HCT116 (cell line): ENCODE measurements at regions not wholly inside any gene's neighbourhood (a gene's known extent, or its start where the extent isn't known, plus 50 kb on each side); places are given as distances from the start of the nearest gene placed in this dataset.

Experiments used
- ATAC-seq: fragments of 200-7000 bp; cut with Tn5 transposase; 2 replicates; pipeline ENCODE4 v1.9.1; 2020; ENCODE audit warnings: mild to moderate bottlenecking, moderate library complexity
- BruUV-seq: library from RNA; stranded (reverse); fragments of 400-500 nt; replicated peaks from 2 replicates; lab custom pipeline; 2021; lab: Mats Ljungman, UMichigan
- CTCF ChIA-PET: fragments of 300-600 bp; sonication (Branson Sonifier 250); formaldehyde crosslinking; loops from one replicate; lab custom pipeline; 2021; ENCODE audit warnings: antibody characterized with exemption; lab: Charles Lee
- POLR2A ChIA-PET: fragments of 300-600, 350-600 bp; sonication (Branson Sonifier 250); formaldehyde crosslinking; loops from one replicate; lab custom pipeline; 2021; ENCODE audit warnings: antibody characterized with exemption; lab: Charles Lee
- RAD21 ChIA-PET, 2 experiments: fragments of 300-600 bp; sonication (Branson Sonifier 250); formaldehyde crosslinking; loops; one replicate each; lab custom pipeline; 2023; ENCODE audit warnings: low total read pairs in 2 of 2; ENCODE audit not compliant: uncharacterized antibody in 2 of 2, unreplicated experiment in 2 of 2, low non-redundant PET in 1 of 2; lab: Charles Lee
- DNase-seq: peaks from one replicate; pipeline ENCODE4 v3.0.0-alpha.2; 2010; ENCODE audit warnings: low read depth, low spot score
- H2AFZ ChIP-seq: fragments of 200-600 bp; shearing (Covaris generic), sonication (generic); 2 replicates; pipeline ENCODE4 v1.6.1; 2017; ENCODE audit warnings: low read depth, mixed run types, mixed read lengths, antibody characterized with exemption, low read length; ENCODE audit not compliant: poor library complexity, severe bottlenecking
- H3K27ac ChIP-seq: 2 replicates; pipeline ENCODE4 v1.5.1; 2012; ENCODE audit warnings: low read depth, low read length
- H3K27me3 ChIP-seq: fragments of 200-600 bp; sonication (generic); 2 replicates; pipeline ENCODE4 v1.6.1; 2016; ENCODE audit warnings: mixed run types, low read length, mixed read lengths; ENCODE audit not compliant: insufficient read depth
- H3K36me3 ChIP-seq, 2 experiments: fragments of 200-500 bp in 1 of 2; fragments of 200-600 bp in 1 of 2; sonication (Bioruptor generic) in 1 of 2; sonication (generic) in 1 of 2; 2 replicates each; pipeline versions ENCODE4 v1.5.1 to v1.6.1; 2014 to 2016; ENCODE audit warnings: low read length in 2 of 2, inconsistent platforms in 1 of 2, mixed read lengths in 1 of 2, mixed run types in 1 of 2; ENCODE audit not compliant: insufficient read depth in 2 of 2, control insufficient read depth in 1 of 2
- H3K4me1 ChIP-seq, 2 experiments: fragments of 200-600 bp in 1 of 2; sonication (generic) in 1 of 2; 2 replicates each; pipeline versions ENCODE4 v1.5.1 to v1.6.1; 2012 to 2017; ENCODE audit warnings: low read length in 2 of 2, inconsistent platforms in 1 of 2, mild to moderate bottlenecking in 1 of 2, mixed read lengths in 1 of 2, mixed run types in 1 of 2, moderate library complexity in 1 of 2; ENCODE audit not compliant: insufficient read depth in 2 of 2, control insufficient read depth in 1 of 2
- H3K4me2 ChIP-seq: fragments of 200-600 bp; sonication (generic); 2 replicates; pipeline ENCODE4 v1.6.1; 2017; ENCODE audit warnings: mixed run types, low read length, mixed read lengths
- H3K4me3 ChIP-seq, 2 experiments: fragments of 200-600 bp in 1 of 2; sonication (generic) in 1 of 2; replicated peaks in 1 of 2; 2 replicates each; pipeline ENCODE4 v1.5.1; 2011 to 2016; ENCODE audit warnings: low read length in 2 of 2, control low read depth in 1 of 2, low read depth in 1 of 2, mild to moderate bottlenecking in 1 of 2, mixed read lengths in 1 of 2, mixed run types in 1 of 2
- H3K79me2 ChIP-seq: fragments of 200-600 bp; sonication (generic); 2 replicates; pipeline ENCODE4 v1.6.1; 2017; ENCODE audit warnings: mild to moderate bottlenecking, mixed run types, low read length, moderate library complexity, mixed read lengths; ENCODE audit not compliant: insufficient read depth
- H3K9ac ChIP-seq: fragments of 200-600 bp; sonication (generic); 2 replicates; pipeline ENCODE4 v1.6.1; 2016; ENCODE audit warnings: low read length, mixed read lengths
- H3K9me2 ChIP-seq: fragments of 200-600 bp; sonication (generic), shearing (Covaris generic); 2 replicates; pipeline ENCODE4 v1.6.1; 2017; ENCODE audit warnings: mixed run types, mild to moderate bottlenecking, moderate library complexity; ENCODE audit not compliant: insufficient read depth
- H3K9me3 ChIP-seq, 2 experiments: fragments of 200-500 bp in 1 of 2; fragments of 200-600 bp in 1 of 2; sonication (Bioruptor generic) in 1 of 2; sonication (generic) in 1 of 2; 2 replicates each; pipeline ENCODE4 v1.6.1; 2014 to 2017; ENCODE audit warnings: low read length in 2 of 2, mixed read lengths in 2 of 2, inconsistent platforms in 1 of 2, low read depth in 1 of 2, mild to moderate bottlenecking in 1 of 2, mixed run types in 1 of 2, moderate library complexity in 1 of 2; ENCODE audit not compliant: control insufficient read depth in 1 of 2, insufficient read depth in 1 of 2
- H4K20me1 ChIP-seq: fragments of 200-600 bp; sonication (generic), shearing (Covaris generic); 2 replicates; pipeline ENCODE4 v1.6.1; 2017; ENCODE audit warnings: mixed run types, mild to moderate bottlenecking, moderate library complexity; ENCODE audit not compliant: insufficient read depth
- CBX3 ChIP-seq: IDR thresholded peaks from 2 replicates; pipeline ENCODE4 v1.6.1; 2012; ENCODE audit warnings: low read depth
- CEBPB ChIP-seq: IDR thresholded peaks from 2 replicates; pipeline ENCODE4 v1.6.1; 2012; ENCODE audit warnings: low read depth
- EGR1 ChIP-seq: IDR thresholded peaks from 2 replicates; pipeline ENCODE4 v1.6.1; 2012; ENCODE audit warnings: low read depth
- ELF1 ChIP-seq: IDR thresholded peaks from 2 replicates; pipeline ENCODE4 v1.6.1; 2012; ENCODE audit warnings: low read depth, borderline replicate concordance
- EZH2 ChIP-seq: fragments of 200-600 bp; sonication (generic); IDR thresholded peaks from 2 replicates; pipeline ENCODE4 v1.6.1; 2017; ENCODE audit warnings: antibody characterized with exemption, mixed run types
- EZH2phosphoT487 ChIP-seq: fragments of 200-600 bp; IDR thresholded peaks from 2 replicates; pipeline ENCODE4 v1.6.1; 2018; ENCODE audit warnings: antibody characterized with exemption, borderline replicate concordance
- JUND ChIP-seq: IDR thresholded peaks from 2 replicates; pipeline ENCODE4 v1.6.1; 2012
- POLR2A ChIP-seq: IDR thresholded peaks from 2 replicates; pipeline ENCODE4 v1.7.0; 2011; ENCODE audit warnings: borderline replicate concordance; ENCODE audit not compliant: insufficient read depth, insufficient read length; ENCODE audit errors: extremely low read depth
- RAD21 ChIP-seq: IDR thresholded peaks from 2 replicates; pipeline ENCODE4 v1.6.1; 2012; ENCODE audit warnings: low read depth, mild to moderate bottlenecking
- SP1 ChIP-seq: IDR thresholded peaks from 2 replicates; pipeline ENCODE4 v1.6.1; 2012; ENCODE audit warnings: low read depth
- SRF ChIP-seq: IDR thresholded peaks from 2 replicates; pipeline ENCODE4 v1.6.1; 2012; ENCODE audit warnings: low read depth
- TCF7L2 ChIP-seq: IDR thresholded peaks from 2 replicates; pipeline ENCODE4 v1.7.0; 2011; ENCODE audit warnings: borderline replicate concordance, inconsistent platforms; ENCODE audit not compliant: insufficient read depth, insufficient read length; ENCODE audit errors: extremely low read depth
- YY1 ChIP-seq: IDR thresholded peaks from 2 replicates; pipeline ENCODE4 v1.6.1; 2011; ENCODE audit warnings: low read length, low read depth, moderate library complexity, mild to moderate bottlenecking; ENCODE audit not compliant: insufficient replicate concordance; ENCODE audit errors: extremely low read depth
- ZNF274 ChIP-seq: fragments of 200-500 bp; sonication (Bioruptor generic); IDR thresholded peaks from 2 replicates; pipeline ENCODE4 v1.6.1; 2014; ENCODE audit warnings: mild to moderate bottlenecking, low read depth, low read length, inconsistent platforms
- intact Hi-C: fragments of 100-400 bp; cut with micrococcal nuclease; formaldehyde crosslinking; loops from 2 replicates; pipeline ENCODE4 v1.10.0; 2022
- TF ChIP-seq, protein P1 (sequence below): IDR thresholded peaks from 2 replicates; pipeline ENCODE4 v1.6.1; 2012
- TF ChIP-seq, protein P2 (sequence below), 3 experiments: fragments of 200-600 bp in 1 of 3; sonication (generic) in 1 of 3; IDR thresholded peaks in 2 of 3; conservative IDR thresholded peaks in 1 of 3; 2 replicates each; pipeline ENCODE4 v1.5.1; 2012 to 2017; ENCODE audit warnings: low read depth in 2 of 3, low read length in 2 of 3, antibody characterized with exemption in 1 of 3, borderline replicate concordance in 1 of 3, control low read depth in 1 of 3, mild to moderate bottlenecking in 1 of 3, mixed read lengths in 1 of 3, mixed run types in 1 of 3, moderate library complexity in 1 of 3; ENCODE audit not compliant: insufficient read depth in 1 of 3
- TF ChIP-seq, protein P3 (sequence below): IDR thresholded peaks from 2 replicates; pipeline ENCODE4 v1.6.1; 2012
- TF ChIP-seq, protein P4 (sequence below): IDR thresholded peaks from 2 replicates; pipeline ENCODE4 v1.6.1; 2012; ENCODE audit warnings: low read depth
- TF ChIP-seq, protein P5 (sequence below): IDR thresholded peaks from 2 replicates; pipeline ENCODE4 v1.6.1; 2011; ENCODE audit warnings: mild to moderate bottlenecking, low read length, moderate library complexity; ENCODE audit not compliant: insufficient replicate concordance; ENCODE audit errors: extremely low read depth

DNA sequence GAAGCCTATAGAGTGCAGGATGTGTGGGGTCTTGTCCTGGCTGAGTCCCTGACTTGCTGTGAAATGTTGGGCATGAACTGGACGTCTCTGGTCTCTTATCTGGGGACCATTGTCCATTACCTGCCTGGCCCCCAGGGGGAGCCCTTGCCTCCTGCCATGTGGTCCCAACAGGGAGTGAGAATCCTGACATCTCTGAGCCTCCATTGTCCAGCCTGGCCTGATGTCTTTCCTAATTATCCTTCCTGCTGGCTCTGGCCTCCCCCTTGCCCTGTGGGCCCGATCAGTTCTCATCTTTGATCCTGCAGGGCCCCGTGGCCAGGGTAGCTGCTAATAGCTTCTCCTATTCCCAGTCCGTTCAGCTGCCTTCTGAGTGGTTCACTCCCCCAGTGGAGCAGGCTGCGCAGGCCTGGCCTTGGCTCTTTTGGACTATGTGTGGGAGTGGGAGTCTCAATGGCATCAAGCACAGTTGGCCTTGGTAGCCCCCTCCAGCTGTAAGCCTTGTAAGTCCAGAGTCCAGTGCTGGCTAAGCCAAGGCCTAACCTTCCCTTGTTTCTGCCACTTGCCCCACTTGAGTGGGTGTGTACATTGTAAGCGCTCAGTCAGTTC lies 77.9 kb upstream of the RALY start:
- Histone ChIP-seq H3K4me3 (no peak overlapping the region), H3K9me2 (no peaks in the 10 kb centered on the region), H3K27ac (no peak overlapping the region), H3K36me3 (no peaks in the 10 kb centered on the region), H3K9ac (no peak overlapping the region), H3K9me3 (no peaks in the 10 kb centered on the region), H3K27me3 (no peaks in the 10 kb centered on the region), H3K79me2 (no peaks in the 10 kb centered on the region), H2AFZ (peak overlapping the region; percentile 64), H4K20me1 (no peaks in the 10 kb centered on the region), H3K4me1 (peaks cover 12 to 24% of the 10 kb centered on the region in 2 experiments), H3K4me2 (no peak overlapping the region)
- ChIA-PET CTCF (interaction anchor here (1.0 to 2.5 kb wide), 3 partner anchors 11 to 150 kb away, joined by 4 to 12 read pairs (median 5); no protein-coding TSS in a partner anchor), RAD21 (interaction anchor here in 1 of 2 experiments (1.2 kb wide), 1 partner anchor 184 kb away, joined by 3 read pairs; the partner anchor contains the start of gene ZNF341), POLR2A (interaction anchor here (0.8 kb wide), 1 partner anchor 197 kb away, joined by 3 read pairs; no protein-coding TSS in a partner anchor)
- ATAC-seq: peak; percentile 86
- intact Hi-C loops: no loop called here
- no TSS peak for BruUV-seq
- peak; percentile 15 for DNase-seq
- TF ChIP-seq ELF1 (no peak), YY1 (no peak), CBX3 (0 out of 2 replicates have a peak, but pooled peaks have one; percentile 39), EZH2 (no peak), EGR1 (no peak), RAD21 (peak; percentile 44; the same call in 1 of the 2 replicates), SRF (no peak), TCF7L2 (no peak), JUND (no peak), POLR2A (no peak), SP1 (no peak), CEBPB (no peak), EZH2phosphoT487 (no peak), ZNF274 (no peak)
- TF ChIP-seq, protein P1, sequence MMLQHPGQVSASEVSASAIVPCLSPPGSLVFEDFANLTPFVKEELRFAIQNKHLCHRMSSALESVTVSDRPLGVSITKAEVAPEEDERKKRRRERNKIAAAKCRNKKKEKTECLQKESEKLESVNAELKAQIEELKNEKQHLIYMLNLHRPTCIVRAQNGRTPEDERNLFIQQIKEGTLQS: no peak
- TF ChIP-seq, protein P2, sequence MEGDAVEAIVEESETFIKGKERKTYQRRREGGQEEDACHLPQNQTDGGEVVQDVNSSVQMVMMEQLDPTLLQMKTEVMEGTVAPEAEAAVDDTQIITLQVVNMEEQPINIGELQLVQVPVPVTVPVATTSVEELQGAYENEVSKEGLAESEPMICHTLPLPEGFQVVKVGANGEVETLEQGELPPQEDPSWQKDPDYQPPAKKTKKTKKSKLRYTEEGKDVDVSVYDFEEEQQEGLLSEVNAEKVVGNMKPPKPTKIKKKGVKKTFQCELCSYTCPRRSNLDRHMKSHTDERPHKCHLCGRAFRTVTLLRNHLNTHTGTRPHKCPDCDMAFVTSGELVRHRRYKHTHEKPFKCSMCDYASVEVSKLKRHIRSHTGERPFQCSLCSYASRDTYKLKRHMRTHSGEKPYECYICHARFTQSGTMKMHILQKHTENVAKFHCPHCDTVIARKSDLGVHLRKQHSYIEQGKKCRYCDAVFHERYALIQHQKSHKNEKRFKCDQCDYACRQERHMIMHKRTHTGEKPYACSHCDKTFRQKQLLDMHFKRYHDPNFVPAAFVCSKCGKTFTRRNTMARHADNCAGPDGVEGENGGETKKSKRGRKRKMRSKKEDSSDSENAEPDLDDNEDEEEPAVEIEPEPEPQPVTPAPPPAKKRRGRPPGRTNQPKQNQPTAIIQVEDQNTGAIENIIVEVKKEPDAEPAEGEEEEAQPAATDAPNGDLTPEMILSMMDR (IDR thresholded peaks at IDR 0.05 in 2 of 3, conservative IDR thresholded peaks at IDR 0.05 in 1 of 3; ENCODE audit: borderline replicate concordance in 1 of 3, insufficient read depth in 1 of 3, low read depth in 2 of 3, low read length in 2 of 3): peak; percentile 38 to 90 (median 79); a peak in 5 of 6 replicates
- TF ChIP-seq, protein P3, sequence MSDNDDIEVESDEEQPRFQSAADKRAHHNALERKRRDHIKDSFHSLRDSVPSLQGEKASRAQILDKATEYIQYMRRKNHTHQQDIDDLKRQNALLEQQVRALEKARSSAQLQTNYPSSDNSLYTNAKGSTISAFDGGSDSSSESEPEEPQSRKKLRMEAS: peak; percentile 61; the same call in 1 of the 2 replicates
- TF ChIP-seq, protein P4, sequence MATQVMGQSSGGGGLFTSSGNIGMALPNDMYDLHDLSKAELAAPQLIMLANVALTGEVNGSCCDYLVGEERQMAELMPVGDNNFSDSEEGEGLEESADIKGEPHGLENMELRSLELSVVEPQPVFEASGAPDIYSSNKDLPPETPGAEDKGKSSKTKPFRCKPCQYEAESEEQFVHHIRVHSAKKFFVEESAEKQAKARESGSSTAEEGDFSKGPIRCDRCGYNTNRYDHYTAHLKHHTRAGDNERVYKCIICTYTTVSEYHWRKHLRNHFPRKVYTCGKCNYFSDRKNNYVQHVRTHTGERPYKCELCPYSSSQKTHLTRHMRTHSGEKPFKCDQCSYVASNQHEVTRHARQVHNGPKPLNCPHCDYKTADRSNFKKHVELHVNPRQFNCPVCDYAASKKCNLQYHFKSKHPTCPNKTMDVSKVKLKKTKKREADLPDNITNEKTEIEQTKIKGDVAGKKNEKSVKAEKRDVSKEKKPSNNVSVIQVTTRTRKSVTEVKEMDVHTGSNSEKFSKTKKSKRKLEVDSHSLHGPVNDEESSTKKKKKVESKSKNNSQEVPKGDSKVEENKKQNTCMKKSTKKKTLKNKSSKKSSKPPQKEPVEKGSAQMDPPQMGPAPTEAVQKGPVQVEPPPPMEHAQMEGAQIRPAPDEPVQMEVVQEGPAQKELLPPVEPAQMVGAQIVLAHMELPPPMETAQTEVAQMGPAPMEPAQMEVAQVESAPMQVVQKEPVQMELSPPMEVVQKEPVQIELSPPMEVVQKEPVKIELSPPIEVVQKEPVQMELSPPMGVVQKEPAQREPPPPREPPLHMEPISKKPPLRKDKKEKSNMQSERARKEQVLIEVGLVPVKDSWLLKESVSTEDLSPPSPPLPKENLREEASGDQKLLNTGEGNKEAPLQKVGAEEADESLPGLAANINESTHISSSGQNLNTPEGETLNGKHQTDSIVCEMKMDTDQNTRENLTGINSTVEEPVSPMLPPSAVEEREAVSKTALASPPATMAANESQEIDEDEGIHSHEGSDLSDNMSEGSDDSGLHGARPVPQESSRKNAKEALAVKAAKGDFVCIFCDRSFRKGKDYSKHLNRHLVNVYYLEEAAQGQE: no peak
- TF ChIP-seq, protein P5, sequence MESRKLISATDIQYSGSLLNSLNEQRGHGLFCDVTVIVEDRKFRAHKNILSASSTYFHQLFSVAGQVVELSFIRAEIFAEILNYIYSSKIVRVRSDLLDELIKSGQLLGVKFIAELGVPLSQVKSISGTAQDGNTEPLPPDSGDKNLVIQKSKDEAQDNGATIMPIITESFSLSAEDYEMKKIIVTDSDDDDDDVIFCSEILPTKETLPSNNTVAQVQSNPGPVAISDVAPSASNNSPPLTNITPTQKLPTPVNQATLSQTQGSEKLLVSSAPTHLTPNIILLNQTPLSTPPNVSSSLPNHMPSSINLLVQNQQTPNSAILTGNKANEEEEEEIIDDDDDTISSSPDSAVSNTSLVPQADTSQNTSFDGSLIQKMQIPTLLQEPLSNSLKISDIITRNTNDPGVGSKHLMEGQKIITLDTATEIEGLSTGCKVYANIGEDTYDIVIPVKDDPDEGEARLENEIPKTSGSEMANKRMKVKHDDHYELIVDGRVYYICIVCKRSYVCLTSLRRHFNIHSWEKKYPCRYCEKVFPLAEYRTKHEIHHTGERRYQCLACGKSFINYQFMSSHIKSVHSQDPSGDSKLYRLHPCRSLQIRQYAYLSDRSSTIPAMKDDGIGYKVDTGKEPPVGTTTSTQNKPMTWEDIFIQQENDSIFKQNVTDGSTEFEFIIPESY: no peak
